Testis (tissue), 2 donors: ENCODE measurements at regions not wholly inside any gene's neighbourhood (a gene's known extent, or its start where the extent isn't known, plus 50 kb on each side); places are given as distances from the start of the nearest gene placed in this dataset.
"Not testable (repeated sequence)": the region's sequence is repeated elsewhere in the genome, so short reads cannot be mapped to it uniquely, and the experiment has no call there.

ENCODE experiments used
- DNase-seq: peaks from one replicate; pipeline ENCODE4 v3.0.0-alpha.2; 2019
- H3K27ac ChIP-seq, 2 donors: fragments of 200-600 bp; sonication (generic); one replicate each; pipeline ENCODE4 v1.5.1; 2019
- H3K27me3 ChIP-seq: fragments of 200-600 bp; sonication (generic); one replicate; pipeline ENCODE4 v1.5.1; 2019
- H3K36me3 ChIP-seq: fragments of 200-600 bp; sonication (generic); one replicate; pipeline ENCODE4 v1.5.1; 2017; ENCODE audit warnings: low read depth; ENCODE audit errors: missing control alignments
- H3K4me1 ChIP-seq: fragments of 200-600 bp; sonication (generic); one replicate; pipeline ENCODE4 v1.5.1; 2019
- H3K4me3 ChIP-seq, 2 donors: fragments of 200-600 bp; sonication (generic); one replicate each; pipeline ENCODE4 v1.5.1; 2017 to 2019
- H3K9me3 ChIP-seq: fragments of 200-600 bp; sonication (generic); one replicate; pipeline ENCODE4 v1.5.1; 2017
- POLR2A ChIP-seq: fragments of 450-650 bp; IDR thresholded peaks from one replicate; pipeline ENCODE4 v1.6.1; 2017; ENCODE audit warnings: antibody characterized with exemption, mild to moderate bottlenecking, moderate library complexity
- WGBS, 2 donors: methylation state at CpG; one replicate each; pipeline ENCODE4 v1.1.5; 2018; 5-methylcytosine and 5-hydroxymethylcytosine counted together
- intact Hi-C: fragments of 100-400 bp; cut with DNase I; formaldehyde crosslinking; loops from one replicate; pipeline ENCODE4 v1.15.1; 2023; ENCODE audit warnings: low total_unique reads
- TF ChIP-seq, protein P1 (sequence below), 3 experiments: fragments of 450-650 bp in 2 of 3; fragments of 200-600 bp in 1 of 3; sonication (generic) in 1 of 3; IDR thresholded peaks; one replicate each; pipeline ENCODE4 v1.5.1; 2016 to 2019; ENCODE audit warnings: antibody characterized with exemption in 3 of 3, mild to moderate bottlenecking in 2 of 3, moderate library complexity in 1 of 3

DNA sequence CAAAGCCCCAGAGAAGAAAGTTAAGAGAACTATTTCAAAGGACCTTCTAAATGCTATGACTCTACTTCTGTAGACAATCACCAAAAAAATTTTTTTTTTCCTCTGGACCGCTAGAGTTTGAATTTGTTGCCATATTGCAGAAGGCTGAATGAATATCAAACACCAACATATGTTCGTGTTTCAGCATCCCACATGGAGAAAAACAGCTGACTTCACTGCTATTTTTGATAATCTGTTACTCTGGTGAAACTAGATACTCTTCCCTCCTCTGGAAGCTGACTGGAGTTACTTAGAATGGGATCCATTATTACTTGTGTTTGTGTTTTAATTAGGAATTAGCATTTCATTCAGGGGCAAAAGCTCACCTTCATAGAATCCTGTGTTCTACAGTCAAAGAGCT lies 447.0 kb downstream of the AASDHPPT start:
- no peak for TF ChIP-seq POLR2A
- TF ChIP-seq, protein P1, sequence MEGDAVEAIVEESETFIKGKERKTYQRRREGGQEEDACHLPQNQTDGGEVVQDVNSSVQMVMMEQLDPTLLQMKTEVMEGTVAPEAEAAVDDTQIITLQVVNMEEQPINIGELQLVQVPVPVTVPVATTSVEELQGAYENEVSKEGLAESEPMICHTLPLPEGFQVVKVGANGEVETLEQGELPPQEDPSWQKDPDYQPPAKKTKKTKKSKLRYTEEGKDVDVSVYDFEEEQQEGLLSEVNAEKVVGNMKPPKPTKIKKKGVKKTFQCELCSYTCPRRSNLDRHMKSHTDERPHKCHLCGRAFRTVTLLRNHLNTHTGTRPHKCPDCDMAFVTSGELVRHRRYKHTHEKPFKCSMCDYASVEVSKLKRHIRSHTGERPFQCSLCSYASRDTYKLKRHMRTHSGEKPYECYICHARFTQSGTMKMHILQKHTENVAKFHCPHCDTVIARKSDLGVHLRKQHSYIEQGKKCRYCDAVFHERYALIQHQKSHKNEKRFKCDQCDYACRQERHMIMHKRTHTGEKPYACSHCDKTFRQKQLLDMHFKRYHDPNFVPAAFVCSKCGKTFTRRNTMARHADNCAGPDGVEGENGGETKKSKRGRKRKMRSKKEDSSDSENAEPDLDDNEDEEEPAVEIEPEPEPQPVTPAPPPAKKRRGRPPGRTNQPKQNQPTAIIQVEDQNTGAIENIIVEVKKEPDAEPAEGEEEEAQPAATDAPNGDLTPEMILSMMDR (IDR thresholded peaks at IDR 0.05), result no peak
- no peak for DNase-seq
- Histone ChIP-seq H3K27me3 (no peaks in the 10 kb centered on the region), H3K9me3 (no peaks in the 10 kb centered on the region), H3K4me3 (no peak overlapping the region), H3K4me1 (no peaks in the 10 kb centered on the region), H3K27ac (no peak overlapping the region), H3K36me3 (no peaks in the 10 kb centered on the region)
- WGBS, 2 donors, result 62 to 73% methylated on average over 2 of the region's 2 CpGs
- intact Hi-C loops, result no loop called here

DNA sequence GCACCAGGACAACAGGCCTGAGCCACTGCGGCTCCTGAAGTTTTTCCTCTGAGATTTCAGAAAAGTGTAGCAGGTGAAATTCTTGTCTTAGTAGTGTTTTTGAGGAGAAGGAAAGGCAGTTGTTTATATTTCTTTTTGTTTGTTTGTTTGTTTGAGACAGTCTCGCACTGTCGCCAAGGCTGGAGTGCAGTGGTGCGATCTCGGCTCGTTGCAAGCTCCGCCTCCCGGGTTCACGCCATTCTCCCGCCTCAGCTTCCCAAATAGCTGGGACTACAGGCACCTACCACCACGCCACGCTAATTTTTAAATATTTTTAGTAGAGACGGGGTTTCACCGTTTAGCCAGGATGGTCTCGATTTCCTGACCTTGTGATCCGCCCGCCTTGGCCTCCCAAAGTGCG lies 454.2 kb downstream of the AASDHPPT start:
- H3K27ac ChIP-seq, H3K9me3 ChIP-seq, H3K36me3 ChIP-seq, intact Hi-C loops, DNase-seq, H3K4me1 ChIP-seq, H3K27me3 ChIP-seq: not testable (repeated sequence)
- peak overlapping the region; percentile 4 to 9 for H3K4me3 ChIP-seq
- WGBS, 2 donors, result 76 to 79% methylated on average over 18 of the region's 18 CpGs

DNA sequence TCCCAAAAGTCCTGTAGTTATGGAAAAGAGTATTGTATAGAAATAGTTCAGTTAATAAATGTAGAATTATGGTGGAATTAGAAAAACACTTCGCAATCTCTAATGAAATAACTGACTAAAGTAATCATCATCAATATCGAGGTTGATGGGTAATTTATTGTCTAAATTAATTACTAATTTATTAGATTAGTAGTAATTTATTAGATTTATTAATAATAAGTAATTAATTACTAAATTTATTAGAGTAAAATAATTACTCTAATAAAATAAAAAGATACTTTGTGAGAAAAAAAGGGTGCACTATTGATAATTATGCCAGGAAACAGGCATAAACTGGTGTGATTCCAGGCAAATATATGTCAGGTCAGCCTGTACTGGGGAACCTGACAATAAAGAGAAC lies 455.6 kb downstream of the AASDHPPT start:
- H3K4me1 ChIP-seq, result no peaks in the 10 kb centered on the region
- no peak overlapping the region for H3K27ac ChIP-seq

DNA sequence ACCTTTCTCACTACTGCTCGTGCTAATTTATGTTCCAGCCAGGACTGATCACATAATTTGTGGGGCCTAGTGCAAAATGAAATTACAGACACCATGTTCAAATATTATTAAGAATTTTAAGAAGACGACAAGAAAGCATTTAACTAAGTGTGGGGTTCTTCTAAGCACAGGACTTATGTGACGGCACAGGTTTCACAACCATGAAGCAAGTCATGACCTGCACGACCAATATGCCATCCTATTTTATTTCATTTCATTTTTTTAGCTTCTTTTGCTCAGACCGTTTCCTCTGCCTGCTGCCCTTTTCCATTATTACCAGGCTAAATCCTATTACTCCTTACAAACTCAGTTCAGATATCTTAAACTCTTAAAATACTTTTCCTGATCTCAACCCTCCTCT lies 462.5 kb downstream of the AASDHPPT start:
- no peaks in the 10 kb centered on the region for H3K27me3 ChIP-seq
- H3K27ac ChIP-seq, result no peak overlapping the region
- DNase-seq, result no peak
- intact Hi-C loops, result no loop called here
- H3K9me3 ChIP-seq, result no peaks in the 10 kb centered on the region
- H3K4me1 ChIP-seq, result no peaks in the 10 kb centered on the region
- no peak for TF ChIP-seq POLR2A
- TF ChIP-seq, protein P1 (IDR thresholded peaks at IDR 0.05), result no peak
- no peaks in the 10 kb centered on the region for H3K36me3 ChIP-seq
- H3K4me3 ChIP-seq, result no peak overlapping the region
- whole genome bisulfite sequencing, 2 donors, result 79 to 84% methylated on average over 5 of the region's 5 CpGs

More for the DNA sequence above, 455.6 kb downstream of the AASDHPPT start:
- Histone ChIP-seq H3K9me3 (no peaks in the 10 kb centered on the region), H3K36me3 (no peaks in the 10 kb centered on the region), H3K27me3 (no peaks in the 10 kb centered on the region), H3K4me3 (no peak overlapping the region)
- 80 to 87% methylated on average over 2 of the region's 2 CpGs for WGBS, 2 donors
- no peak for TF ChIP-seq POLR2A
- TF ChIP-seq, protein P1 (IDR thresholded peaks at IDR 0.05), result no peak
- no peak for DNase-seq
- intact Hi-C loops, result no loop called here

DNA sequence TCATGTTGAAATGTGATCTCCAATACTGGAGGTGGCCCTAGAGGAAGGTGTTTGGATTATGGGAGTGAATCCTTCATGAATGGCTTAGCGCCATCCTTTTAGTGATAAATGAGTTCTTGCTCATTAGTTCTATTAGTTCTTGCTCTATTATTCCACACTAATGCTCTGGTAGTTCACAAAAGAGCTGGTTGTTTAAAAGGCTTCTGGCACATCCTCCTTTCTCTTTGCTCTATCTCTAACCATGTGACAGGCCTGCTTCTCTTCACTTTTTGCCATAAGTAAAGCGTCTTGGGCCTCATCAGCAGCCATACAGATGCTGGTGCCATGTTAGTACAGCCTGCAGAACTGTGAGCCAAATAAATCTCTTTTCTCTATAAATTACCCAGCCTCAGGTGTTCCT lies 469.9 kb downstream of the GUCY1A2 start:
- intact Hi-C loops, result no loop called here
- no peak for DNase-seq
- Histone ChIP-seq H3K9me3 (no peaks in the 10 kb centered on the region), H3K27ac (no peak overlapping the region), H3K36me3 (no peaks in the 10 kb centered on the region), H3K4me1 (no peaks in the 10 kb centered on the region), H3K4me3 (no peak overlapping the region), H3K27me3 (no peaks in the 10 kb centered on the region)
- WGBS, 2 donors, result 93 to 97% methylated on average over 2 of the region's 2 CpGs
- TF ChIP-seq, protein P1 (IDR thresholded peaks at IDR 0.05), result no peak
- TF ChIP-seq POLR2A, result no peak
